HEK293 (cell line): ENCODE measurements at regions not wholly inside any gene's neighbourhood (a gene's known extent, or its start where the extent isn't known, plus 50 kb on each side); places are given as distances from the start of the nearest gene placed in this dataset.

Experiments
- CTCF ChIA-PET: fragments of 350-600 bp; formaldehyde crosslinking; extraction: SDS; loops from one replicate; lab custom pipeline; 2021; ENCODE audit warnings: antibody characterized with exemption; lab: Yijun Ruan, JAX
- POLR2A ChIA-PET: fragments of 300-600 bp; formaldehyde crosslinking; extraction: SDS; loops from one replicate; lab custom pipeline; 2020; ENCODE audit warnings: antibody characterized with exemption, inconsistent platforms; lab: Yijun Ruan, JAX
- H3K27ac ChIP-seq: fragments of 200-500 bp; sonication (Bioruptor generic); 2 replicates; pipeline ENCODE4 v1.5.1; 2014; ENCODE audit warnings: low read depth, low read length, control low read depth, inconsistent platforms; ENCODE audit errors: extremely low read depth
- H3K36me3 ChIP-seq, 2 experiments: fragments of 200-500 bp in 1 of 2; sonication (Bioruptor generic) in 1 of 2; 1 replicate in 1 of 2; 2 replicates in 1 of 2; pipeline ENCODE4 v1.5.1; 2014 to 2017; ENCODE audit warnings: inconsistent platforms in 2 of 2, low read length in 2 of 2; ENCODE audit not compliant: control insufficient read depth in 2 of 2, insufficient read depth in 1 of 2
- H3K4me1 ChIP-seq: fragments of 200-500 bp; sonication (Bioruptor generic); 2 replicates; pipeline ENCODE4 v1.5.1; 2014; ENCODE audit warnings: mild to moderate bottlenecking, low read length, inconsistent platforms; ENCODE audit not compliant: control insufficient read depth, insufficient read depth
- H3K4me3 ChIP-seq: 2 replicates; pipeline ENCODE4 v1.5.1; 2011; ENCODE audit warnings: low read depth, mild to moderate bottlenecking, control low read depth, low read length, moderate library complexity
- H3K9me3 ChIP-seq: fragments of 200-500 bp; sonication (Bioruptor generic); 2 replicates; pipeline ENCODE4 v1.5.1; 2014; ENCODE audit warnings: low read depth, low read length, inconsistent platforms; ENCODE audit not compliant: control insufficient read depth, insufficient read depth
- PRDM1 ChIP-seq: fragments of 450-650 bp; formaldehyde crosslinking; IDR thresholded peaks from 2 replicates; pipeline ENCODE4; 2016; ENCODE audit warnings: missing biosample characterization, missing genetic modification characterization
- PRDM10 ChIP-seq: fragments of 450-650 bp; formaldehyde crosslinking; IDR thresholded peaks from 2 replicates; pipeline ENCODE4 v1.5.1; 2016; ENCODE audit warnings: missing biosample characterization, missing genetic modification characterization
- SETDB1 ChIP-seq: IDR thresholded peaks from one replicate; pipeline ENCODE4 v1.6.1; 2017; ENCODE audit warnings: mild to moderate bottlenecking, low read length, moderate library complexity, mixed read lengths; ENCODE audit not compliant: insufficient read length
- SP3 ChIP-seq: fragments of 450-650 bp; formaldehyde crosslinking; IDR thresholded peaks from 2 replicates; pipeline ENCODE4 v1.5.1; 2016; ENCODE audit warnings: missing biosample characterization, missing genetic modification characterization
- TSHZ1 ChIP-seq: fragments of 450-650 bp; formaldehyde crosslinking; IDR thresholded peaks from 2 replicates; pipeline ENCODE4 v1.5.1; 2016; ENCODE audit warnings: missing biosample characterization, missing genetic modification characterization, borderline replicate concordance
- ZBTB17 ChIP-seq: fragments of 450-650 bp; formaldehyde crosslinking; IDR thresholded peaks from 2 replicates; pipeline ENCODE4 v1.5.1; 2016; ENCODE audit warnings: missing biosample characterization, missing genetic modification characterization
- ZBTB6 ChIP-seq: fragments of 450-650 bp; formaldehyde crosslinking; IDR thresholded peaks from 2 replicates; pipeline ENCODE4 v1.5.1; 2017; ENCODE audit warnings: missing biosample characterization, missing genetic modification characterization
- ZNF133 ChIP-seq: fragments of 450-650 bp; formaldehyde crosslinking; IDR thresholded peaks from 2 replicates; pipeline ENCODE4 v1.5.1; 2016; ENCODE audit warnings: missing biosample characterization, missing genetic modification characterization
- ZNF138 ChIP-seq: fragments of 450-650 bp; formaldehyde crosslinking; IDR thresholded peaks from 2 replicates; pipeline ENCODE4 v1.5.1; 2016; ENCODE audit warnings: missing biosample characterization, missing genetic modification characterization, borderline replicate concordance
- ZNF18 ChIP-seq: fragments of 450-650 bp; formaldehyde crosslinking; IDR thresholded peaks from 2 replicates; pipeline ENCODE4 v1.5.1; 2016; ENCODE audit warnings: missing biosample characterization, missing genetic modification characterization
- ZNF302 ChIP-seq: fragments of 450-650 bp; formaldehyde crosslinking; IDR thresholded peaks from 2 replicates; pipeline ENCODE4 v1.5.1; 2016; ENCODE audit warnings: missing biosample characterization, missing genetic modification characterization, low read depth
- ZNF341 ChIP-seq: fragments of 450-650 bp; formaldehyde crosslinking; IDR thresholded peaks from 2 replicates; pipeline ENCODE4; 2016; ENCODE audit warnings: low read depth, missing biosample characterization, missing genetic modification characterization
- ZNF501 ChIP-seq: fragments of 450-650 bp; formaldehyde crosslinking; IDR thresholded peaks from 2 replicates; pipeline ENCODE4 v1.5.1; 2016; ENCODE audit warnings: missing biosample characterization, missing genetic modification characterization
- ZNF544 ChIP-seq: fragments of 450-650 bp; formaldehyde crosslinking; IDR thresholded peaks from 2 replicates; pipeline ENCODE4 v1.5.0; 2017; ENCODE audit warnings: missing biosample characterization, missing genetic modification characterization
- ZNF555 ChIP-seq: fragments of 450-650 bp; formaldehyde crosslinking; conservative IDR thresholded peaks from 2 replicates; pipeline ENCODE4 v1.5.1; 2017; ENCODE audit warnings: missing biosample characterization, mild to moderate bottlenecking, missing genetic modification characterization, inconsistent platforms
- ZNF558 ChIP-seq: fragments of 450-650 bp; formaldehyde crosslinking; IDR thresholded peaks from 2 replicates; pipeline ENCODE4 v1.5.1; 2016; ENCODE audit warnings: missing biosample characterization, missing genetic modification characterization
- ZNF560 ChIP-seq: fragments of 450-650 bp; formaldehyde crosslinking; IDR thresholded peaks from 2 replicates; pipeline ENCODE4 v1.5.1; 2017; ENCODE audit warnings: missing biosample characterization, missing genetic modification characterization, borderline replicate concordance
- ZNF664 ChIP-seq: fragments of 450-650 bp; formaldehyde crosslinking; IDR thresholded peaks from 2 replicates; pipeline ENCODE4 v1.5.1; 2016; ENCODE audit warnings: missing biosample characterization, missing genetic modification characterization
- ZNF670 ChIP-seq: fragments of 450-650 bp; formaldehyde crosslinking; IDR thresholded peaks from 2 replicates; pipeline ENCODE4 v1.5.1; 2016; ENCODE audit warnings: missing biosample characterization, missing genetic modification characterization, low read depth
- ZNF707 ChIP-seq: fragments of 450-650 bp; formaldehyde crosslinking; IDR thresholded peaks from 2 replicates; pipeline ENCODE4 v1.5.1; 2016; ENCODE audit warnings: missing biosample characterization, missing genetic modification characterization
- ZSCAN23 ChIP-seq: fragments of 450-650 bp; formaldehyde crosslinking; IDR thresholded peaks from 2 replicates; pipeline ENCODE4 v1.5.1; 2016; ENCODE audit warnings: missing biosample characterization, missing genetic modification characterization

GRCh38 chr3:27044931-27045481, 324.2 kb downstream of the NEK10 start (continued):
- no peak for TF ChIP-seq ZNF133
- TF ChIP-seq, all 188 proteins: peak for 0

GRCh38 chr3:27046351-27046750, 322.8 kb downstream of the NEK10 start:
- POLR2A ChIA-PET, result no interaction called here
- H3K36me3 ChIP-seq, result no peaks in the 10 kb centered on the region
- TF ChIP-seq ZNF707, result no peak
- no peak for TF ChIP-seq ZNF664 (tag by site-specific recombination)
- TF ChIP-seq ZNF138 (tag by site-specific recombination), result no peak
- no peak for TF ChIP-seq PRDM10 (tag by site-specific recombination)
- TF ChIP-seq ZNF302 (tag by site-specific recombination), result no peak
- TF ChIP-seq ZNF341 (tag by site-specific recombination), result no peak
- no peak for TF ChIP-seq SETDB1
- no peak for TF ChIP-seq ZNF560 (tag by site-specific recombination)
- TF ChIP-seq TSHZ1, result no peak
- no peak for TF ChIP-seq ZNF555 (tag by site-specific recombination)
- no peak for TF ChIP-seq ZNF670
- no peak for TF ChIP-seq ZNF558 (tag by site-specific recombination)
- no peak for TF ChIP-seq ZNF18 (tag by site-specific recombination)
- no peak for TF ChIP-seq ZNF501
- no peak for TF ChIP-seq PRDM1 (tag by site-specific recombination)
- no peak for TF ChIP-seq ZNF544 (tag by site-specific recombination)
- no peak for TF ChIP-seq ZSCAN23 (tag by site-specific recombination)
- TF ChIP-seq ZBTB6, result no peak
- no peak for TF ChIP-seq ZBTB17 (tag by site-specific recombination)
- no peak for TF ChIP-seq SP3
- H3K27ac ChIP-seq, result no peak overlapping the region
- H3K4me3 ChIP-seq, result no peak overlapping the region
- CTCF ChIA-PET, result interaction anchor here (0.7 kb wide), 1 partner anchor 17 kb away, joined by 4 read pairs; no protein-coding TSS in a partner anchor
- H3K4me1 ChIP-seq, result no peaks in the 10 kb centered on the region
- H3K9me3 ChIP-seq, result no peaks in the 10 kb centered on the region
